Peyer's patch (tissue), 4 donors: ENCODE measurements at regions not wholly inside any gene's neighbourhood (a gene's known extent, or its start where the extent isn't known, plus 50 kb on each side); places are given as distances from the start of the nearest gene placed in this dataset.

ENCODE experiments used
- POLR2A ChIP-seq, 2 donors: fragments of 450-650 bp; IDR thresholded peaks; one replicate each; pipeline ENCODE4 v1.5.1; 2017; ENCODE audit warnings: antibody characterized with exemption in 2 of 2, mild to moderate bottlenecking in 2 of 2, moderate library complexity in 2 of 2
- TF ChIP-seq, protein P1 (sequence below), 6 experiments: fragments of 450-650 bp in 4 of 6; fragments of 200-600 bp in 2 of 6; sonication (generic) in 1 of 6; IDR thresholded peaks; one replicate each; pipeline ENCODE4 v1.5.1; 2017 to 2019; ENCODE audit warnings: antibody characterized with exemption in 6 of 6, mild to moderate bottlenecking in 3 of 6, moderate library complexity in 1 of 6

DNA sequence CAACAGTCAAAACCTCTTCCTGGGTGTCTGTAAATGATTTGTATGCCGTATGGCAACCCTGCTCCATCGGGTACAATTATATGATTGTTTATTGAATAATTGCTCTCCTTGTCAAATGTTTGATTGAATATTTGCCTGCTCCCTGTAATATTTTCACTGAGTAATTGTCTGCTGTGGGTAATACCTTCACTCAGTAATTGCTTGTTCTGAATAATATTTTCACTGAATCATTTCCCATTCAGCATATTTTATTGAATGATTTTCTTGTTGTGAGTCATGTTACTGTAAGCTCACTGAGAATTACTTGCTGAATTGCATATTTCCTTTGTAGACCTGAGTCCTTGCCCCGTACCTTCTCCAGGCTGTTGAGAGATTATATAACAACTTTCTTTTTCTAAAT is 535.2 kb downstream of the METTL4 start:
- TF ChIP-seq, protein P1, sequence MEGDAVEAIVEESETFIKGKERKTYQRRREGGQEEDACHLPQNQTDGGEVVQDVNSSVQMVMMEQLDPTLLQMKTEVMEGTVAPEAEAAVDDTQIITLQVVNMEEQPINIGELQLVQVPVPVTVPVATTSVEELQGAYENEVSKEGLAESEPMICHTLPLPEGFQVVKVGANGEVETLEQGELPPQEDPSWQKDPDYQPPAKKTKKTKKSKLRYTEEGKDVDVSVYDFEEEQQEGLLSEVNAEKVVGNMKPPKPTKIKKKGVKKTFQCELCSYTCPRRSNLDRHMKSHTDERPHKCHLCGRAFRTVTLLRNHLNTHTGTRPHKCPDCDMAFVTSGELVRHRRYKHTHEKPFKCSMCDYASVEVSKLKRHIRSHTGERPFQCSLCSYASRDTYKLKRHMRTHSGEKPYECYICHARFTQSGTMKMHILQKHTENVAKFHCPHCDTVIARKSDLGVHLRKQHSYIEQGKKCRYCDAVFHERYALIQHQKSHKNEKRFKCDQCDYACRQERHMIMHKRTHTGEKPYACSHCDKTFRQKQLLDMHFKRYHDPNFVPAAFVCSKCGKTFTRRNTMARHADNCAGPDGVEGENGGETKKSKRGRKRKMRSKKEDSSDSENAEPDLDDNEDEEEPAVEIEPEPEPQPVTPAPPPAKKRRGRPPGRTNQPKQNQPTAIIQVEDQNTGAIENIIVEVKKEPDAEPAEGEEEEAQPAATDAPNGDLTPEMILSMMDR (IDR thresholded peaks at IDR 0.05): no peak
- no peak for TF ChIP-seq POLR2A (IDR thresholded peaks at IDR 0.05)
